ENCODE measurements at regions not wholly inside any gene's neighbourhood (a gene's known extent, or its start where the extent isn't known, plus 50 kb on each side); places are given as distances from the start of the nearest gene placed in this dataset.

- no peak for DNase-seq (ENCODE audit: low read depth)
Measured at GRCh38 chr2:16152071-16152927, 211.9 kb downstream of the MYCN start.

GRCh38 chr2:16151651-16152050, 211.3 kb downstream of the MYCN start:
- DNase-seq (ENCODE audit: low read depth): no peak

GRCh38 chr2:16151281-16151570, 210.9 kb downstream of the MYCN start:
- DNase-seq (ENCODE audit: low read depth): no peak

GRCh38 chr2:16150456-16151280, 210.3 kb downstream of the MYCN start:
- no peak for DNase-seq (ENCODE audit: low read depth)

- DNase-seq (ENCODE audit: low read depth): no peak
Measured at GRCh38 chr2:16149349-16150243, 209.2 kb downstream of the MYCN start.

GRCh38 chr2:16148632-16149348, 208.4 kb downstream of the MYCN start:
- no peak for DNase-seq (ENCODE audit: low read depth)

- DNase-seq (ENCODE audit: low read depth): no peak
Measured at GRCh38 chr2:16142383-16143361, 202.3 kb downstream of the MYCN start.

GRCh38 chr2:16141641-16141921, 201.2 kb downstream of the MYCN start:
- DNase-seq (ENCODE audit: low read depth): no peak

GRCh38 chr2:16140771-16141640, 200.7 kb downstream of the MYCN start:
- no peak for DNase-seq (ENCODE audit: low read depth)

- no peak for DNase-seq (ENCODE audit: low read depth)
Measured at GRCh38 chr2:16139663-16140615, 199.6 kb downstream of the MYCN start.

GRCh38 chr2:16138811-16139662, 198.7 kb downstream of the MYCN start:
- no peak for DNase-seq (ENCODE audit: low read depth)

- no peak for DNase-seq (ENCODE audit: low read depth)
Measured at GRCh38 chr2:16137080-16137755, 196.9 kb downstream of the MYCN start.

GRCh38 chr2:16136461-16137035, 196.2 kb downstream of the MYCN start:
- no peak for DNase-seq (ENCODE audit: low read depth)

- DNase-seq (ENCODE audit: low read depth): no peak
Measured at GRCh38 chr2:16135913-16136310, 195.6 kb downstream of the MYCN start.

GRCh38 chr2:16135196-16135912, 195.0 kb downstream of the MYCN start:
- no peak for DNase-seq (ENCODE audit: low read depth)

Measured in activated T-helper 1 cell treated with Interleukin-2 at 50 U/mL for 16 hours (primary cell).